Right atrium auricular region (tissue), 2 donors: ENCODE measurements at regions not wholly inside any gene's neighbourhood (a gene's known extent, or its start where the extent isn't known, plus 50 kb on each side); places are given as distances from the start of the nearest gene placed in this dataset.

Source experiments
- DNase-seq: peaks from one replicate; pipeline ENCODE4 v3.0.0-alpha.2; 2019; ENCODE audit warnings: low spot score
- H3K27ac ChIP-seq, 2 donors: fragments of 200-600 bp; sonication (generic); 1 replicate in 1 of 2; 2 replicates in 1 of 2; pipeline ENCODE4 v1.5.1; 2016 to 2019
- H3K27me3 ChIP-seq, 2 donors: fragments of 200-600 bp; sonication (generic); one replicate each; pipeline versions ENCODE4 v1.5.1 to v1.6.0; 2017 to 2019
- H3K36me3 ChIP-seq: fragments of 200-600 bp; sonication (generic); one replicate; pipeline ENCODE4 v1.5.1; 2016
- H3K4me1 ChIP-seq, 2 donors: fragments of 200-600 bp; sonication (generic); one replicate each; pipeline versions ENCODE4 v1.5.1 to v1.6.0; 2017 to 2019
- H3K4me3 ChIP-seq, 2 donors: fragments of 200-600 bp; sonication (generic); 1 replicate in 1 of 2; 2 replicates in 1 of 2; pipeline ENCODE4 v1.5.1; 2017 to 2019; ENCODE audit warnings: mild to moderate bottlenecking in 1 of 2, moderate library complexity in 1 of 2
- H3K9me3 ChIP-seq, 2 donors: fragments of 200-600 bp; sonication (generic); one replicate each; pipeline ENCODE4 v1.5.1; 2019
- CTCF ChIP-seq, 2 donors: fragments of 200-600 bp; sonication (generic); IDR thresholded peaks; one replicate each; pipeline ENCODE4 v1.5.1; 2019; ENCODE audit warnings: antibody characterized with exemption in 2 of 2

- no peaks in the 10 kb centered on the region for H3K9me3 ChIP-seq
- no peaks in the 10 kb centered on the region for H3K36me3 ChIP-seq
- H3K27me3 ChIP-seq = no peaks in the 10 kb centered on the region
- TF ChIP-seq CTCF (IDR thresholded peaks at IDR 0.05) = no peak
- H3K27ac ChIP-seq = no peak overlapping the region
- DNase-seq = no peak
- no peaks in the 10 kb centered on the region for H3K4me1 ChIP-seq
- H3K4me3 ChIP-seq = no peak overlapping the region
These were observed 115.0 kb downstream of the GGTLC2 start for GRCh38 chr22:22759371-22759770.

GRCh38 chr22:22759889-22760546 is 115.6 kb downstream of the GGTLC2 start:
- Histone ChIP-seq H3K27me3 (no peaks in the 10 kb centered on the region), H3K9me3 (no peaks in the 10 kb centered on the region), H3K27ac (no peak overlapping the region), H3K4me3 (no peak overlapping the region), H3K36me3 (no peaks in the 10 kb centered on the region), H3K4me1 (no peaks in the 10 kb centered on the region)
- TF ChIP-seq CTCF (IDR thresholded peaks at IDR 0.05) = no peak
- no peak for DNase-seq

- Histone ChIP-seq H3K27ac (no peak overlapping the region), H3K4me3 (no peak overlapping the region), H3K9me3 (no peaks in the 10 kb centered on the region), H3K27me3 (no peaks in the 10 kb centered on the region), H3K36me3 (no peaks in the 10 kb centered on the region), H3K4me1 (no peaks in the 10 kb centered on the region)
- no peak for DNase-seq
- TF ChIP-seq CTCF (IDR thresholded peaks at IDR 0.05) = no peak
These were observed 117.2 kb downstream of the GGTLC2 start for GRCh38 chr22:22761606-22761962.

- Histone ChIP-seq H3K4me1 (no peaks in the 10 kb centered on the region), H3K36me3 (no peaks in the 10 kb centered on the region), H3K4me3 (no peak overlapping the region), H3K27me3 (no peaks in the 10 kb centered on the region), H3K27ac (no peak overlapping the region), H3K9me3 (no peaks in the 10 kb centered on the region)
- TF ChIP-seq CTCF (IDR thresholded peaks at IDR 0.05) = no peak
- DNase-seq = no peak
These were observed 117.8 kb downstream of the GGTLC2 start for GRCh38 chr22:22761963-22762772.

GRCh38 chr22:22763512-22763911 is 119.1 kb downstream of the GGTLC2 start:
- TF ChIP-seq CTCF (IDR thresholded peaks at IDR 0.05) = no peak
- DNase-seq = no peak

More at GRCh38 chr22:22763512-22763911, 119.1 kb downstream of the GGTLC2 start:
- Histone ChIP-seq H3K9me3 (no peaks in the 10 kb centered on the region), H3K4me1 (no peaks in the 10 kb centered on the region), H3K27me3 (no peaks in the 10 kb centered on the region), H3K36me3 (no peaks in the 10 kb centered on the region), H3K27ac (no peak overlapping the region), H3K4me3 (no peak overlapping the region)
